Transverse colon (tissue), 4 donors: ENCODE measurements at regions not wholly inside any gene's neighbourhood (a gene's known extent, or its start where the extent isn't known, plus 50 kb on each side); places are given as distances from the start of the nearest gene placed in this dataset.

Experiments
- POLR2A ChIP-seq: fragments of 450-650 bp; IDR thresholded peaks from one replicate; pipeline ENCODE4 v1.6.1; 2016; ENCODE audit warnings: antibody characterized with exemption, mild to moderate bottlenecking, moderate library complexity
- POLR2AphosphoS5 ChIP-seq, 3 donors: sonication (generic); formaldehyde crosslinking; IDR thresholded peaks; one replicate each; pipeline ENCODE4 v1.6.1; 2016; ENCODE audit warnings: antibody characterized with exemption in 3 of 3
- TF ChIP-seq, protein P1 (sequence below), 5 experiments: fragments of 200-600 bp in 3 of 5; fragments of 450-650 bp in 2 of 5; sonication (generic) in 3 of 5; IDR thresholded peaks; 1 replicate in 2 of 5; 2 replicates in 3 of 5; pipeline ENCODE4 v1.5.1; 2016 to 2017; ENCODE audit warnings: antibody characterized with exemption in 5 of 5, inconsistent platforms in 3 of 5, mild to moderate bottlenecking in 2 of 5, moderate library complexity in 1 of 5

DNA sequence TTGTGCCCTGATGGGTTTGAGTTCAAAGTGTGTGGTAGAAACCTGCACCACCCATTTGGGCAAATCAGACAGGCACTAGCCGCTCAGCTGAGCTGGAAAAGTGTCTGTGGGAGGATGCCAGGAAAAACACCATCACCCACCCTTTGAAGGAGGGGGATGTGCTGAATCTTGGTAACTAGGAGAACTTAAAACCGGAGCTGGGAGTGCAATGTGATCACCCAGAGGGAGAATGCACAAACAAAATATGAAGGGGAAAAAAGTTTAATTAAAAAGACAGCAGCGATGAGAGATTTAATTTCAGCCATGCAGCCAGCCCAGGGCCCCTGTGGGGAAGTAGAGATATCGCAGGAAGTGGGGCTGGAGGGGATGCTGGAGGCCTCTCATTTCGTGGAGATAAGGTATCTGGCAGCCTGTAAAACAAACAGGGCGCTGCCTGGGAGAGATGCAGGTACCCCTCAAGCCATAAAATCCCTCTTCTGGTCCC is 86.8 kb upstream of the BCAR3 start:
- TF ChIP-seq POLR2A, result no peak
- TF ChIP-seq, protein P1, sequence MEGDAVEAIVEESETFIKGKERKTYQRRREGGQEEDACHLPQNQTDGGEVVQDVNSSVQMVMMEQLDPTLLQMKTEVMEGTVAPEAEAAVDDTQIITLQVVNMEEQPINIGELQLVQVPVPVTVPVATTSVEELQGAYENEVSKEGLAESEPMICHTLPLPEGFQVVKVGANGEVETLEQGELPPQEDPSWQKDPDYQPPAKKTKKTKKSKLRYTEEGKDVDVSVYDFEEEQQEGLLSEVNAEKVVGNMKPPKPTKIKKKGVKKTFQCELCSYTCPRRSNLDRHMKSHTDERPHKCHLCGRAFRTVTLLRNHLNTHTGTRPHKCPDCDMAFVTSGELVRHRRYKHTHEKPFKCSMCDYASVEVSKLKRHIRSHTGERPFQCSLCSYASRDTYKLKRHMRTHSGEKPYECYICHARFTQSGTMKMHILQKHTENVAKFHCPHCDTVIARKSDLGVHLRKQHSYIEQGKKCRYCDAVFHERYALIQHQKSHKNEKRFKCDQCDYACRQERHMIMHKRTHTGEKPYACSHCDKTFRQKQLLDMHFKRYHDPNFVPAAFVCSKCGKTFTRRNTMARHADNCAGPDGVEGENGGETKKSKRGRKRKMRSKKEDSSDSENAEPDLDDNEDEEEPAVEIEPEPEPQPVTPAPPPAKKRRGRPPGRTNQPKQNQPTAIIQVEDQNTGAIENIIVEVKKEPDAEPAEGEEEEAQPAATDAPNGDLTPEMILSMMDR (IDR thresholded peaks at IDR 0.05), result no peak
- no peak for TF ChIP-seq POLR2AphosphoS5 (IDR thresholded peaks at IDR 0.05)
